Tibial artery (tissue), 4 donors: ENCODE measurements at regions not wholly inside any gene's neighbourhood (a gene's known extent, or its start where the extent isn't known, plus 50 kb on each side); places are given as distances from the start of the nearest gene placed in this dataset.
"Not testable (repeated sequence)": the region's sequence is repeated elsewhere in the genome, so short reads cannot be mapped to it uniquely, and the experiment has no call there.

Experiments
- DNase-seq, 2 donors: peaks; one replicate each; pipeline ENCODE4 v3.0.0-alpha.2; 2019
- H3K27ac ChIP-seq, 2 donors: fragments of 200-600 bp; sonication (generic) in 1 of 2; 1 replicate in 1 of 2; 2 replicates in 1 of 2; pipeline ENCODE4 v1.5.1; 2018 to 2019; ENCODE audit warnings: mild to moderate bottlenecking in 1 of 2
- H3K27me3 ChIP-seq, 2 donors: fragments of 200-600 bp; sonication (generic) in 1 of 2; one replicate each; pipeline versions ENCODE4 v1.5.1 to v1.6.0; 2016 to 2019
- H3K36me3 ChIP-seq, 3 donors: fragments of 200-600 bp; sonication (generic) in 2 of 3; one replicate each; pipeline ENCODE4 v1.5.1; 2016 to 2019; ENCODE audit warnings: mild to moderate bottlenecking in 2 of 3
- H3K4me1 ChIP-seq, 4 donors: fragments of 200-600 bp; sonication (generic) in 2 of 4; 1 replicate in 3 of 4; 2 replicates in 1 of 4; pipeline ENCODE4 v1.5.1; 2016 to 2019
- H3K4me3 ChIP-seq, 2 donors: fragments of 200-600 bp; sonication (generic) in 1 of 2; 1 replicate in 1 of 2; 2 replicates in 1 of 2; pipeline ENCODE4 v1.5.1; 2018 to 2019; ENCODE audit warnings: mild to moderate bottlenecking in 2 of 2
- H3K9me3 ChIP-seq, 3 donors: fragments of 200-600 bp; sonication (generic) in 1 of 3; one replicate each; pipeline ENCODE4 v1.5.1; 2016 to 2019
- intact Hi-C: fragments of 100-400 bp; cut with DNase I; formaldehyde crosslinking; loops from one replicate; pipeline ENCODE4 v1.15.0; 2023; ENCODE audit warnings: low total_unique reads
- TF ChIP-seq, protein P1 (sequence below), 2 experiments: fragments of 200-600 bp in 1 of 2; fragments of 450-650 bp in 1 of 2; IDR thresholded peaks; one replicate each; pipeline ENCODE4 v1.5.1; 2017 to 2019; ENCODE audit warnings: antibody characterized with exemption in 2 of 2, mild to moderate bottlenecking in 1 of 2, moderate library complexity in 1 of 2

DNA sequence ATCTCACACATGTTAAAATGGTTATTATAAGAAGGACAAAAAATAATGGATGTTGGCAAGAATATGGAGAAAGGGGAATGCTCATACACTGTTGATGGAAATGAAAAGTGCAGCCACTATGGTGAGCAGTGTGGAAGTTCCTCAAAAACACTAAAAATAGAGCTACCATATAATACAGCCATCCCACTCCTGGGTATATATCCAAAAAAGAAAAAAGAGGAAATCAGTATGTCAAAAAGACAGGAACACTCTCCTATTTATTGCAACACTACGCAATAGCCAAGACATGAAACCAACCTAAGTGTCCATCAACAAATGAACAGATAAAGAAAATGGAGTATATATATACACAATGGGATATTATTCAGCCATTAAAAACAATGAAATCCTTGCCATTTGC is 642.6 kb downstream of the RNF144A start:
- H3K36me3 ChIP-seq = no peaks in the 10 kb centered on the region
- H3K27me3 ChIP-seq = peaks cover 0 to 3% of the 10 kb centered on the region in 2 donors
- no peak overlapping the region for H3K4me3 ChIP-seq
- intact Hi-C loops = no loop called here
- H3K27ac ChIP-seq = no peak overlapping the region
- TF ChIP-seq, protein P1, sequence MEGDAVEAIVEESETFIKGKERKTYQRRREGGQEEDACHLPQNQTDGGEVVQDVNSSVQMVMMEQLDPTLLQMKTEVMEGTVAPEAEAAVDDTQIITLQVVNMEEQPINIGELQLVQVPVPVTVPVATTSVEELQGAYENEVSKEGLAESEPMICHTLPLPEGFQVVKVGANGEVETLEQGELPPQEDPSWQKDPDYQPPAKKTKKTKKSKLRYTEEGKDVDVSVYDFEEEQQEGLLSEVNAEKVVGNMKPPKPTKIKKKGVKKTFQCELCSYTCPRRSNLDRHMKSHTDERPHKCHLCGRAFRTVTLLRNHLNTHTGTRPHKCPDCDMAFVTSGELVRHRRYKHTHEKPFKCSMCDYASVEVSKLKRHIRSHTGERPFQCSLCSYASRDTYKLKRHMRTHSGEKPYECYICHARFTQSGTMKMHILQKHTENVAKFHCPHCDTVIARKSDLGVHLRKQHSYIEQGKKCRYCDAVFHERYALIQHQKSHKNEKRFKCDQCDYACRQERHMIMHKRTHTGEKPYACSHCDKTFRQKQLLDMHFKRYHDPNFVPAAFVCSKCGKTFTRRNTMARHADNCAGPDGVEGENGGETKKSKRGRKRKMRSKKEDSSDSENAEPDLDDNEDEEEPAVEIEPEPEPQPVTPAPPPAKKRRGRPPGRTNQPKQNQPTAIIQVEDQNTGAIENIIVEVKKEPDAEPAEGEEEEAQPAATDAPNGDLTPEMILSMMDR (IDR thresholded peaks at IDR 0.05) = no peak
- H3K4me1 ChIP-seq = no peaks in the 10 kb centered on the region
- H3K9me3 ChIP-seq = no peaks in the 10 kb centered on the region
- no peak for DNase-seq

DNA sequence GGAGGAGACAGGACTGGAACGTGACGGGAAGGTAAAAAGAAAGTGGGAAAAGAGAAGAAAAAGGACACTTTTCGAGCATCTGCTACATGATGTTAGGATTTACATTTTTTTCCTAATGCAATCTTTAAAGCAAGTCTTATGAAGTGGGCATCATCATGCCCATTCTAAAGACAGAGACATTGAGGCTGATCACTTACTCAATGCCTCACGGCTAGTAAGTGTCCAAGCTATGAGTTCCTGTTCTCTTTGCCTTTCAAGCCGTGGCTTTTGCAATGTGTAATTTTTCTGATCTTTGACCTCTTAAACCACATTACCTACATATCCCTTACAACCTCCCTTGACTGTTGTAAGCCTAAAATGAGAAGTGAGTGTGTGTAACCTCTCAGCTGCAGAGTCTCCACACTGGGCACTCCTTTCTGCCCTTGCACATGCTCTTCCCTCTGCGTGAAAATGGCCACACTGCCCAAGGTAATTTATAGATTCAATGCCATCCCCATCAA is 649.2 kb downstream of the RNF144A start:
- TF ChIP-seq, protein P1 (IDR thresholded peaks at IDR 0.05) = no peak
- intact Hi-C loops = no loop called here

DNA sequence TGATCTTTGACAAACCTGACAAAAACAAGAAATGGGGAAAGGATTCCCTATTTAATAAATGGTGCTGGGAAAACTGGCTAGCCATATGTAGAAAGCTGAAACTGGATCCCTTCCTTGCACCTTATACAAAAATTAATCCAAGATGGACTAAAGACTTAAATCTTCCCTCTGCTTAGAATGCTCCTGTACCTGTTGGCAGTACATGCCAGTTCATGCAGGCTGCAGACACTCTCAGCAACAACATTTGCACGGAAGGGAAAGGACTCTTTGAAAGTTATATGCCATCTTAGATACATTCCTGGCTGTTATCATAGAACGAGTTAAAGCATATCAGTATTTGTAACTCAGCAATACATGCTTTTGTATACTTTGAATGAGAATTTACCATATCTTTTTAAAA is 649.9 kb downstream of the RNF144A start:
- H3K4me1 ChIP-seq, H3K36me3 ChIP-seq, DNase-seq, H3K27ac ChIP-seq, intact Hi-C loops, H3K4me3 ChIP-seq, H3K9me3 ChIP-seq, H3K27me3 ChIP-seq: not testable (repeated sequence)

More for the DNA sequence above, 649.2 kb downstream of the RNF144A start:
- Histone ChIP-seq H3K27ac (no peak overlapping the region), H3K4me3 (no peak overlapping the region), H3K9me3 (no peaks in the 10 kb centered on the region), H3K27me3 (no peaks in the 10 kb centered on the region), H3K4me1 (no peaks in the 10 kb centered on the region), H3K36me3 (no peaks in the 10 kb centered on the region)
- no peak for DNase-seq

DNA sequence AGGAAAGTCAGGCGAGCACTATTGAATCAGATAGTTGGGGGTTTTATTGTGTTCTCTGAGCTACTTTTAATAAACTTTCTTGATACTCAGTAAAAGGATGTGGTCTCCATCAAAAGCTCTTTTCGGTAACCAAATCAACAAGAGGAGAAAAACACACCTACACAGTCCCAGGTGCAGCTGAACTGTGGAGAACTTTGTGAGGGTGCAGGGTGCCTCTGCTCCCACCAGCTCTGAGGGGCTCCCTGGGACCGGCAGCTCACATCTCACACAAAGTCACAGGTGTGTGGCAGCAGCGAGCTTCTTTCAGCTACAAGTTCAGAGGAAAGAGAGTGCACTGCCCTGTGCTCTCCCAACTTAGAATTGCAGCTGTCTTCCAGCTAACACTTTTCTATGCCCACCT is 650.4 kb downstream of the RNF144A start:
- Histone ChIP-seq H3K4me3 (no peak overlapping the region), H3K36me3 (no peaks in the 10 kb centered on the region), H3K9me3 (no peaks in the 10 kb centered on the region), H3K4me1 (no peaks in the 10 kb centered on the region), H3K27ac (no peak overlapping the region), H3K27me3 (no peaks in the 10 kb centered on the region)
- intact Hi-C loops = no loop called here
- DNase-seq = no peak
- TF ChIP-seq, protein P1 (IDR thresholded peaks at IDR 0.05) = no peak

DNA sequence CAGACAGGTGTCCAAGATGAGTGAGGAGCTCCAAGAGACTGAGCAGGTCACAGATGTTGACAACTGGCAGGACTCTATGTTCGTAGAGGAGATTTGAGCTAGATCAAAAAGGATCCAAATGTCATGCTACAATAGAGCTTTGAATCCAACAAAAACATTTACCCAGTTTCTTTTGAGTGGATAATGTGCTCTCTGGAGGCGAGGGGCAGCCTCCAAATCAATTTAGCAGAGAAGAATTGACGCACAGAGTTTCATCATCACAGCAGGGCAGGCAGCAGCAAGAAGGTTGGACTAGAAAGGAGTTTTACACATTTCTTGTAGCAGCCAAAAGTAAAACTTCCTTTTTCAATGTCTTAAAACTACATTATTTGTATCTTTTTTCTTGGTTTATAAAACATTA is 653.0 kb downstream of the RNF144A start:
- intact Hi-C loops = no loop called here
- no peaks in the 10 kb centered on the region for H3K4me1 ChIP-seq
- no peaks in the 10 kb centered on the region for H3K27me3 ChIP-seq
- no peak overlapping the region for H3K27ac ChIP-seq
- TF ChIP-seq, protein P1 (IDR thresholded peaks at IDR 0.05) = no peak
- no peaks in the 10 kb centered on the region for H3K9me3 ChIP-seq
- DNase-seq = no peak
- H3K4me3 ChIP-seq = no peak overlapping the region
- H3K36me3 ChIP-seq = no peaks in the 10 kb centered on the region

DNA sequence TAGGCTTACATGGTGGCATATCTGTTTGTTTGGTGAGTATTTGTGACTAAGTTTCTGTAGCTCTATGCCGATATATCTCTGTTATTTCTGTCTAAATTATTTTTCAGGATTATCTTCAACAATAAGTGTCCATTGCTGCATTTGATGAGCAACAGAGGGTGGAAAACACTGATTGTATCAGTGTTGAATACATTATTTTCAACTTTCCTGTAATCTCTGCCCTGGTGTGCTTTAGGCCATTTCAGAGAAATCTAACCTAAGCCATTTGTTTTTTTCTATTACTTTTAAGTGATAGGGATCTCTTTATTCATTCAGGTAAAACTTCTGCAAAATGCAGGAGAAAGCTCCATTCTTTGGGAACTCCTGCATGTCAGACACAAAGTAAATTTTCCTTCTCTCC is 654.5 kb downstream of the RNF144A start:
- Histone ChIP-seq H3K36me3 (no peaks in the 10 kb centered on the region), H3K27ac (no peak overlapping the region), H3K4me3 (no peak overlapping the region), H3K9me3 (no peaks in the 10 kb centered on the region), H3K4me1 (no peaks in the 10 kb centered on the region), H3K27me3 (no peaks in the 10 kb centered on the region)
- intact Hi-C loops = no loop called here
- no peak for DNase-seq
- TF ChIP-seq, protein P1 (IDR thresholded peaks at IDR 0.05) = no peak
